NB4 (cell line): ENCODE measurements at regions not wholly inside any gene's neighbourhood (a gene's known extent, or its start where the extent isn't known, plus 50 kb on each side); places are given as distances from the start of the nearest gene placed in this dataset.
A peak's percentile ranks its signal among the peaks of the same experiment; 100 is the strongest.

Source experiments
- DNase-seq: peaks from one replicate; pipeline ENCODE4 v3.0.0; 2010; ENCODE audit warnings: low read depth
- H3K4me3 ChIP-seq: one replicate; pipeline ENCODE4 v1.5.1; 2011; ENCODE audit warnings: mild to moderate bottlenecking, low read depth, low read length, moderate library complexity
- CTCF ChIP-seq: IDR thresholded peaks from one replicate; pipeline ENCODE4 v1.5.1; 2012; ENCODE audit warnings: low read depth, low read length
- MYC ChIP-seq: IDR thresholded peaks from 2 replicates; pipeline ENCODE4 v1.6.1; 2011; ENCODE audit warnings: low read depth, low read length
- POLR2A ChIP-seq: IDR thresholded peaks from 2 replicates; pipeline ENCODE4 v1.6.1; 2011; ENCODE audit warnings: mild to moderate bottlenecking; ENCODE audit not compliant: insufficient read length; ENCODE audit errors: extremely low read depth
- TF ChIP-seq, protein P1 (sequence below): IDR thresholded peaks from 2 replicates; pipeline ENCODE4 v1.6.1; 2011; ENCODE audit warnings: low read depth, low read length

GRCh38 chr4:128461291-128462102 is 173.9 kb upstream of the PGRMC2 start:
- H3K4me3 ChIP-seq = no peak overlapping the region
- peak; percentile 27 for DNase-seq
- TF ChIP-seq POLR2A = no peak
- no peak for TF ChIP-seq MYC
- no peak for TF ChIP-seq CTCF
- TF ChIP-seq, protein P1, sequence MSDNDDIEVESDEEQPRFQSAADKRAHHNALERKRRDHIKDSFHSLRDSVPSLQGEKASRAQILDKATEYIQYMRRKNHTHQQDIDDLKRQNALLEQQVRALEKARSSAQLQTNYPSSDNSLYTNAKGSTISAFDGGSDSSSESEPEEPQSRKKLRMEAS = no peak

GRCh38 chr4:128459547-128459946 is 171.9 kb upstream of the PGRMC2 start:
- TF ChIP-seq, protein P1 = no peak
- TF ChIP-seq MYC = no peak
- no peak for TF ChIP-seq CTCF
- no peak for TF ChIP-seq POLR2A
- DNase-seq = no peak
- no peak overlapping the region for H3K4me3 ChIP-seq

DNA sequence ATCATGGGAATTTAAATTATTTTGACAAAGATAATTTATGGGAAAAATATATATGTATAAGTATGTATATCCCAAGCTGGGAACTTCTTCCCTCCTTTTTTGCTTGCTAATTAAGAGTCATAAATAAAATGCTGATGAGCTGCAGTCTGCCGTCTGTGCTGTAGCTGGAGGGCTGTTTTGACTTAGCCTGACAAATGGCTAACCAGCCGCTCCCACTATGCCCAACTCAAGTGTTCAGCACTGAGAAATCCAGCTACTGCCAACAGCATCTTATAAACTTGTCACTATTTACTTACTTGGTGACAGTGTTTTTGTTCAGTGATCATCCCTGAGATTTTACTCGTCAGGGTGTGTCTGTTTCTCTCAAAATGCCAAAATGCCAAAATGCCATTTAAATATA is 171.2 kb upstream of the PGRMC2 start:
- H3K4me3 ChIP-seq = no peak overlapping the region
- TF ChIP-seq POLR2A (no peak), MYC (no peak), CTCF (no peak)
- TF ChIP-seq, protein P1 = no peak
- no peak for DNase-seq

DNA sequence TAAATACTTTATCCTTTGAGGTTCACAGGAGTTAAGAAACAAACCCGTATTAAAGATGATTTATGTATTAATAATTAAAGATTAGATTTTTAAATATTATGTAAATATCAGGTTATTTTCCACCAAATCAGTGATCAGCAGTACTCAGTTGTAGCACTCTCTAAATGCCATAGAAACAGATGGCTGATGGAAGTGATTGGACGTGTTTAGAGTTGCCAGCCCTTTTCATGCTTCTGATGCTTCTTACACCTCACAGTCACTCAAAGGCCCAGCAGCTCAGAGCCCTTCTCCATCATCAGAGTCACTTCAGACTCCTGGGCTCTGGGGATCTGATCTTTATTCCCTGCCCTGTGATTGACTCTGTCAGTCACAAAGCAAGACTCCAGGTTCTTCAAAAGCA is 170.1 kb upstream of the PGRMC2 start:
- no peak for DNase-seq
- no peak for TF ChIP-seq POLR2A
- no peak for TF ChIP-seq MYC
- no peak for TF ChIP-seq CTCF
- TF ChIP-seq, protein P1 = no peak
- no peak overlapping the region for H3K4me3 ChIP-seq

GRCh38 chr4:128456171-128456570 is 168.6 kb upstream of the PGRMC2 start:
- no peak for DNase-seq
- H3K4me3 ChIP-seq = no peak overlapping the region
- TF ChIP-seq, protein P1 = no peak
- TF ChIP-seq POLR2A (no peak), CTCF (no peak), MYC (no peak)

GRCh38 chr4:128455480-128455879 is 167.9 kb upstream of the PGRMC2 start:
- DNase-seq = no peak
- TF ChIP-seq POLR2A (no peak), MYC (no peak)
- TF ChIP-seq, protein P1 = no peak
- H3K4me3 ChIP-seq = no peak overlapping the region
